K562 (cell line): ENCODE measurements at regions not wholly inside any gene's neighbourhood (a gene's known extent, or its start where the extent isn't known, plus 50 kb on each side); places are given as distances from the start of the nearest gene placed in this dataset.

Experiments used
- ATAC-seq: fragments of 200-7000 bp; cut with Tn5 transposase; 3 replicates; pipeline ENCODE4 v1.9.1; 2020; ENCODE audit warnings: moderate library complexity
- BruUV-seq: library from RNA; stranded (reverse); fragments of 400-500 nt; replicated peaks from 2 replicates; lab custom pipeline; 2021; lab: Mats Ljungman, UMichigan
- CTCF ChIA-PET: fragments of 300-600 bp; formaldehyde crosslinking; extraction: SDS; loops from one replicate; lab custom pipeline; 2021; ENCODE audit warnings: low intra/inter-chr PET ratio; lab: Yijun Ruan, JAX
- POLR2A ChIA-PET: fragments of 300-600, 350-650 bp; sonication (Branson Sonifier 250); formaldehyde crosslinking; extraction: SDS; loops from one replicate; lab custom pipeline; 2021; ENCODE audit warnings: antibody characterized with exemption, inconsistent platforms; lab: Yijun Ruan, JAX
- DNase-seq, 4 experiments: peaks; one replicate each; pipeline versions ENCODE4 v3.0.0 to v3.0.0-alpha.2; 2011 to 2018; ENCODE audit warnings: low spot score in 3 of 4, mixed read lengths in 3 of 4; ENCODE audit errors: extremely low read depth in 1 of 4
- FAIRE-seq: peaks from 2 replicates; lab custom pipeline; 2011; peaks lifted over from hg19 to GRCh38; lab: Jason Lieb, UNC
- H2AFZ ChIP-seq: 2 replicates; pipeline ENCODE4 v1.6.0; 2011; ENCODE audit warnings: low read depth, low read length, control low read depth, inconsistent platforms
- H3K27ac ChIP-seq: fragments of 200-600 bp; 3 replicates; pipeline ENCODE4 v1.8.0; 2011; ENCODE audit warnings: low read depth, mild to moderate bottlenecking, control low read depth, inconsistent platforms, low read length, moderate library complexity, mixed read lengths; ENCODE audit errors: extremely low read depth
- H3K27me3 ChIP-seq, 2 experiments: fragments of 300-600 bp in 1 of 2; 2 replicates in 1 of 2; 3 replicates in 1 of 2; pipeline versions ENCODE4 v1.6.0 to v1.8.0; 2011; ENCODE audit warnings: inconsistent platforms in 2 of 2, low read length in 2 of 2, mild to moderate bottlenecking in 1 of 2, mixed read lengths in 1 of 2, moderate library complexity in 1 of 2; ENCODE audit not compliant: control insufficient read depth in 2 of 2, insufficient read depth in 2 of 2
- H3K36me3 ChIP-seq: fragments of 300-600 bp; 3 replicates; pipeline ENCODE4 v1.8.0; 2011; ENCODE audit warnings: mild to moderate bottlenecking, low read length, inconsistent platforms; ENCODE audit not compliant: control insufficient read depth, insufficient read depth
- H3K4me1 ChIP-seq, 2 experiments: fragments of 200-600 bp in 1 of 2; replicated peaks in 1 of 2; 2 replicates in 1 of 2; 3 replicates in 1 of 2; pipeline versions ENCODE4 v1.5.1 to v1.8.0; 2011; ENCODE audit warnings: inconsistent platforms in 2 of 2, low read length in 2 of 2, mild to moderate bottlenecking in 1 of 2, mixed read lengths in 1 of 2, moderate library complexity in 1 of 2; ENCODE audit not compliant: control insufficient read depth in 2 of 2, insufficient read depth in 2 of 2
- H3K4me2 ChIP-seq: 2 replicates; pipeline ENCODE4 v1.6.1; 2011; ENCODE audit warnings: low read length, control low read depth, inconsistent platforms, mixed read lengths; ENCODE audit not compliant: insufficient read depth
- H3K4me3 ChIP-seq: fragments of 200-600 bp; sonication (generic), shearing (Covaris generic); 2 replicates; pipeline ENCODE4 v1.5.1; 2016; ENCODE audit warnings: control low read depth, inconsistent platforms
- H3K79me2 ChIP-seq: fragments of 200-600 bp; 3 replicates; pipeline ENCODE4 v1.8.0; 2011; ENCODE audit warnings: low read length, inconsistent platforms; ENCODE audit not compliant: control insufficient read depth, insufficient read depth
- H3K9ac ChIP-seq, 2 experiments: 2 replicates each; pipeline versions ENCODE4 v1.6.0 to v1.6.1; 2011; ENCODE audit warnings: low read depth in 2 of 2, low read length in 2 of 2, control low read depth in 1 of 2, inconsistent platforms in 1 of 2, mild to moderate bottlenecking in 1 of 2, mixed read lengths in 1 of 2; ENCODE audit not compliant: insufficient read depth in 1 of 2
- H3K9me1 ChIP-seq: one replicate; pipeline ENCODE4 v1.6.0; 2011; ENCODE audit warnings: inconsistent platforms, mild to moderate bottlenecking, low read length, moderate library complexity; ENCODE audit not compliant: control insufficient read depth, insufficient read depth
- H3K9me3 ChIP-seq: replicated peaks from 2 replicates; pipeline ENCODE4 v1.5.1; 2011; ENCODE audit warnings: low read depth, low read length, inconsistent platforms; ENCODE audit not compliant: control insufficient read depth, insufficient read depth
- H4K20me1 ChIP-seq: replicated peaks from 2 replicates; pipeline ENCODE4 v1.6.1; 2011; ENCODE audit warnings: low read length, inconsistent platforms, mixed read lengths; ENCODE audit not compliant: control insufficient read depth, insufficient read depth
- ELF4 ChIP-seq: fragments of 450-650 bp; formaldehyde crosslinking; IDR thresholded peaks from 2 replicates; pipeline ENCODE4 v1.4.0; 2022; ENCODE audit warnings: missing genetic modification characterization
- ESRRB ChIP-seq: fragments of 250-450 bp; sonication (Bioruptor Pico); IDR thresholded peaks from 2 replicates; pipeline ENCODE4 v1.5.0; 2020; ENCODE audit warnings: mild to moderate bottlenecking, moderate library complexity, borderline replicate concordance
- EWSR1 ChIP-seq: fragments of 450-650 bp; IDR thresholded peaks from 2 replicates; pipeline ENCODE4 v1.6.1; 2018; ENCODE audit warnings: borderline replicate concordance, mild to moderate bottlenecking, low read depth, moderate library complexity; ENCODE audit not compliant: partially characterized antibody
- GABPB1 ChIP-seq: sonication (generic); formaldehyde crosslinking; IDR thresholded peaks from 2 replicates; pipeline ENCODE4 v1.8.0; 2022; ENCODE audit warnings: mild to moderate bottlenecking, missing genetic modification reagents
- ILF3 ChIP-seq: fragments of 450-650 bp; IDR thresholded peaks from 2 replicates; pipeline ENCODE4 v1.6.1; 2018; ENCODE audit warnings: antibody characterized with exemption, mild to moderate bottlenecking, moderate library complexity, borderline replicate concordance
- MYBL2 ChIP-seq, 2 experiments: fragments of 450-650 bp in 1 of 2; sonication (generic) in 1 of 2; formaldehyde crosslinking in 1 of 2; IDR thresholded peaks; 2 replicates each; pipeline versions ENCODE4 v1.6.1 to v1.8.1; 2017 to 2022; ENCODE audit warnings: borderline replicate concordance in 1 of 2, inconsistent platforms in 1 of 2, low read depth in 1 of 2, mild to moderate bottlenecking in 1 of 2, missing genetic modification reagents in 1 of 2, moderate library complexity in 1 of 2
- NR2F6 ChIP-seq: fragments of 450-650 bp; formaldehyde crosslinking; IDR thresholded peaks from 2 replicates; pipeline ENCODE4 v1.4.0; 2020; ENCODE audit warnings: mild to moderate bottlenecking
- POLR2A ChIP-seq: fragments of 450-650 bp; conservative IDR thresholded peaks from 2 replicates; pipeline ENCODE4 v1.6.1; 2016
- SMAD1 ChIP-seq: fragments of 150-350 bp; IDR thresholded peaks from 2 replicates; pipeline ENCODE4 v1.6.1; 2014; ENCODE audit warnings: low read length, low read depth; ENCODE audit not compliant: partially characterized antibody
- TFAM ChIP-seq: fragments of 250-450 bp; sonication (Bioruptor Pico); conservative IDR thresholded peaks from 2 replicates; pipeline ENCODE4 v1.5.0; 2021; ENCODE audit warnings: mild to moderate bottlenecking, moderate library complexity
- ZFX ChIP-seq: sonication (generic); formaldehyde crosslinking; IDR thresholded peaks from 2 replicates; pipeline ENCODE4 v1.8.0; 2022; ENCODE audit warnings: mild to moderate bottlenecking, missing genetic modification reagents, moderate library complexity
- ZNF263 ChIP-seq: sonication (generic); formaldehyde crosslinking; IDR thresholded peaks from 2 replicates; pipeline ENCODE4 v1.8.0; 2022; ENCODE audit warnings: mild to moderate bottlenecking, missing genetic modification reagents, borderline replicate concordance
- ZNF584 ChIP-seq: fragments of 200-800 bp; sonication (Bioruptor generic); IDR thresholded peaks from 2 replicates; pipeline ENCODE4 v1.6.1; 2016; ENCODE audit warnings: low read depth, mild to moderate bottlenecking, missing genetic modification characterization, missing compliant biosample characterization
- ZNF589 ChIP-seq: fragments of 200-800 bp; sonication (Bioruptor generic); IDR thresholded peaks from 2 replicates; pipeline ENCODE4 v1.6.1; 2016; ENCODE audit warnings: low read depth, missing genetic modification characterization, missing compliant biosample characterization
- WGBS: fragments of 100-300 bp; shearing (Covaris generic); methylation state at CpG from one replicate; pipeline ENCODE4 v1.1.6; 2016; ENCODE audit warnings: low coverage, mixed read lengths; ENCODE audit not compliant: insufficient coverage; ENCODE audit errors: missing lambda C conversion rate; 5-methylcytosine and 5-hydroxymethylcytosine counted together
- in situ Hi-C: fragments of 300-500 bp; cut with MboI; formaldehyde crosslinking; loops from 4 replicates; pipeline ENCODE4 v1.15.0; 2018; ENCODE audit warnings: inconsistent platforms, mixed read lengths
- intact Hi-C: fragments of 100-400 bp; cut with micrococcal nuclease; formaldehyde crosslinking; loops from 2 replicates; pipeline ENCODE4 v1.14.2; 2022
- TF ChIP-seq, protein P1 (sequence below): sonication (generic); formaldehyde crosslinking; IDR thresholded peaks from 2 replicates; pipeline ENCODE4 v1.8.0; 2022; ENCODE audit warnings: mild to moderate bottlenecking, missing genetic modification reagents
- TF ChIP-seq, protein P2 (sequence below): fragments of 450-650 bp; IDR thresholded peaks from 2 replicates; pipeline ENCODE4 v1.6.1; 2016

DNA sequence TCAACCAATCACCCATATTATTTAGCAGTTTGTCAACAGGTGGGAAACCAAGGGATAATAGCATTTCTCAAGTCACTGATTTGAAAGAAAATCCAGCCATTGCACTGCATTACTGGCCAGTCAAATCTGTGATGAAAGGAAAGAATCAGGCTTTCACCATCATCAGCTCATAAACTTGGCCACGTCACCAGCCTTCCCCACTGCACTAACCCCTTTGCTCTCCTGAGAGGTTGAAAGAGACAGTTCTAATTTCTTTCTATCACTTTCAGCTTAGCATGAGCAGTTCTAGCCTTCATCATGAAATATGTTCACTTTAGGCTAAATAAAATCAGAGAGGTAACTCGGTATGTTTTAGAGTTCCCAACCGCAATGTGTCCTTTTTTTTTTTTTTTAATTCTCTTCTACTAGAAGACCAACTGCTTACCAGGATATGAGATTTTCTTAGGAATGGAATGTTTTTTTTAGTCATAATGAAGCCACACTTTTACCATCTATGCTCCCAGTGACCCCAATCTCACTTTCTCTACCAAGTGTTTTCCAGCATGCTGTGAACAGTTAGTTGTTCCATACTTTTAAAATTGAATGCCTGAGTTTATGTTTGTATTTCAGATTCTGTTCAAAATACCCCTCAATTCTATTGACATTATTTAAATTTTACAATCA lies 55.7 kb upstream of the SLC7A11 start:
- Histone ChIP-seq H3K36me3 (no peaks in the 10 kb centered on the region), H3K9me3 (no peaks in the 10 kb centered on the region), H4K20me1 (no peaks in the 10 kb centered on the region), H3K79me2 (no peaks in the 10 kb centered on the region), H3K27ac (no peak overlapping the region), H3K4me2 (no peak overlapping the region), H3K27me3 (no peaks in the 10 kb centered on the region), H3K9ac (no peak overlapping the region), H3K4me3 (no peak overlapping the region), H3K4me1 (no peaks in the 10 kb centered on the region), H2AFZ (no peak overlapping the region), H3K9me1 (no peaks in the 10 kb centered on the region)
- FAIRE-seq (no peak), ATAC-seq (no peak), DNase-seq (no peak)
- intact Hi-C loops: no loop called here
- no TSS peak for BruUV-seq
- ChIA-PET POLR2A (interaction anchor here (1.4 kb wide), 1 partner anchor 7 kb away, joined by 6 read pairs; no protein-coding TSS in a partner anchor), CTCF (no interaction called here)
- 45% methylated on average over 3 of the region's 3 CpGs for WGBS
- in situ Hi-C loops: no loop called here
- TF ChIP-seq, protein P1, sequence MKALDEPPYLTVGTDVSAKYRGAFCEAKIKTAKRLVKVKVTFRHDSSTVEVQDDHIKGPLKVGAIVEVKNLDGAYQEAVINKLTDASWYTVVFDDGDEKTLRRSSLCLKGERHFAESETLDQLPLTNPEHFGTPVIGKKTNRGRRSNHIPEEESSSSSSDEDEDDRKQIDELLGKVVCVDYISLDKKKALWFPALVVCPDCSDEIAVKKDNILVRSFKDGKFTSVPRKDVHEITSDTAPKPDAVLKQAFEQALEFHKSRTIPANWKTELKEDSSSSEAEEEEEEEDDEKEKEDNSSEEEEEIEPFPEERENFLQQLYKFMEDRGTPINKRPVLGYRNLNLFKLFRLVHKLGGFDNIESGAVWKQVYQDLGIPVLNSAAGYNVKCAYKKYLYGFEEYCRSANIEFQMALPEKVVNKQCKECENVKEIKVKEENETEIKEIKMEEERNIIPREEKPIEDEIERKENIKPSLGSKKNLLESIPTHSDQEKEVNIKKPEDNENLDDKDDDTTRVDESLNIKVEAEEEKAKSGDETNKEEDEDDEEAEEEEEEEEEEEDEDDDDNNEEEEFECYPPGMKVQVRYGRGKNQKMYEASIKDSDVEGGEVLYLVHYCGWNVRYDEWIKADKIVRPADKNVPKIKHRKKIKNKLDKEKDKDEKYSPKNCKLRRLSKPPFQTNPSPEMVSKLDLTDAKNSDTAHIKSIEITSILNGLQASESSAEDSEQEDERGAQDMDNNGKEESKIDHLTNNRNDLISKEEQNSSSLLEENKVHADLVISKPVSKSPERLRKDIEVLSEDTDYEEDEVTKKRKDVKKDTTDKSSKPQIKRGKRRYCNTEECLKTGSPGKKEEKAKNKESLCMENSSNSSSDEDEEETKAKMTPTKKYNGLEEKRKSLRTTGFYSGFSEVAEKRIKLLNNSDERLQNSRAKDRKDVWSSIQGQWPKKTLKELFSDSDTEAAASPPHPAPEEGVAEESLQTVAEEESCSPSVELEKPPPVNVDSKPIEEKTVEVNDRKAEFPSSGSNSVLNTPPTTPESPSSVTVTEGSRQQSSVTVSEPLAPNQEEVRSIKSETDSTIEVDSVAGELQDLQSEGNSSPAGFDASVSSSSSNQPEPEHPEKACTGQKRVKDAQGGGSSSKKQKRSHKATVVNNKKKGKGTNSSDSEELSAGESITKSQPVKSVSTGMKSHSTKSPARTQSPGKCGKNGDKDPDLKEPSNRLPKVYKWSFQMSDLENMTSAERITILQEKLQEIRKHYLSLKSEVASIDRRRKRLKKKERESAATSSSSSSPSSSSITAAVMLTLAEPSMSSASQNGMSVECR (CRISPR knock-in tag): no peak
- TF ChIP-seq ZFX (CRISPR knock-in tag): no peak
- TF ChIP-seq ZNF263 (CRISPR knock-in tag): no peak
- no peak for TF ChIP-seq ILF3
- no peak for TF ChIP-seq ZNF584
- no peak for TF ChIP-seq ZNF589 (CRISPR knock-in tag)
- TF ChIP-seq GABPB1 (CRISPR knock-in tag): no peak
- TF ChIP-seq POLR2A: no peak
- TF ChIP-seq MYBL2 (IDR thresholded peaks at IDR 0.05; ENCODE audit: low read depth): no peak
- TF ChIP-seq MYBL2 (CRISPR knock-in tag; IDR thresholded peaks at IDR 0.05; ENCODE audit: borderline replicate concordance): no peak
- TF ChIP-seq TFAM (CRISPR knock-in tag): no peak
- no peak for TF ChIP-seq EWSR1
- TF ChIP-seq SMAD1: no peak
- TF ChIP-seq, protein P2, sequence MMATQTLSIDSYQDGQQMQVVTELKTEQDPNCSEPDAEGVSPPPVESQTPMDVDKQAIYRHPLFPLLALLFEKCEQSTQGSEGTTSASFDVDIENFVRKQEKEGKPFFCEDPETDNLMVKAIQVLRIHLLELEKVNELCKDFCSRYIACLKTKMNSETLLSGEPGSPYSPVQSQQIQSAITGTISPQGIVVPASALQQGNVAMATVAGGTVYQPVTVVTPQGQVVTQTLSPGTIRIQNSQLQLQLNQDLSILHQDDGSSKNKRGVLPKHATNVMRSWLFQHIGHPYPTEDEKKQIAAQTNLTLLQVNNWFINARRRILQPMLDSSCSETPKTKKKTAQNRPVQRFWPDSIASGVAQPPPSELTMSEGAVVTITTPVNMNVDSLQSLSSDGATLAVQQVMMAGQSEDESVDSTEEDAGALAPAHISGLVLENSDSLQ: no peak
- TF ChIP-seq ESRRB (CRISPR knock-in tag): no peak
- no peak for TF ChIP-seq ELF4 (CRISPR knock-in tag)
- TF ChIP-seq NR2F6: no peak
- TF ChIP-seq, all 486 proteins: peak for 0
